ENCODE measurements at regions not wholly inside any gene's neighbourhood (a gene's known extent, or its start where the extent isn't known, plus 50 kb on each side); places are given as distances from the start of the nearest gene placed in this dataset.
"Not testable (repeated sequence)": the region's sequence is repeated elsewhere in the genome, so short reads cannot be mapped to it uniquely, and the experiment has no call there.

GRCh38 chr16:54879681-54880080 is 51.0 kb upstream of the IRX5 start:
- no peak overlapping the region for H3K27ac ChIP-seq
- no peak for DNase-seq (ENCODE audit: low read depth, low spot score)

- H3K27ac ChIP-seq, result no peak overlapping the region
- DNase-seq (ENCODE audit: low read depth, low spot score), result no peak
These were observed 52.4 kb upstream of the IRX5 start for GRCh38 chr16:54878301-54878700.

GRCh38 chr16:54875443-54875842 is 55.2 kb upstream of the IRX5 start:
- DNase-seq (ENCODE audit: low read depth, low spot score), result no peak
- H3K27ac ChIP-seq, result no peak overlapping the region

GRCh38 chr16:54873716-54874373 is 56.8 kb upstream of the IRX5 start:
- not testable (repeated sequence) for H3K27ac ChIP-seq; DNase-seq (ENCODE audit: low read depth, low spot score)

- no peak overlapping the region for H3K27ac ChIP-seq
- DNase-seq (ENCODE audit: low read depth, low spot score), result no peak
These were observed 57.6 kb upstream of the IRX5 start for GRCh38 chr16:54873071-54873470.

- DNase-seq (ENCODE audit: low read depth, low spot score), result no peak
- no peak overlapping the region for H3K27ac ChIP-seq
These were observed 60.5 kb upstream of the IRX5 start for GRCh38 chr16:54870151-54870550.

- DNase-seq (ENCODE audit: low read depth, low spot score), result no peak
- no peak overlapping the region for H3K27ac ChIP-seq
These were observed 63.3 kb upstream of the IRX5 start for GRCh38 chr16:54867302-54867832.

GRCh38 chr16:54862529-54862928 is 68.1 kb upstream of the IRX5 start:
- no peak overlapping the region for H3K27ac ChIP-seq
- DNase-seq (ENCODE audit: low read depth, low spot score), result no peak

GRCh38 chr16:54856871-54857270 is 73.8 kb upstream of the IRX5 start:
- H3K27ac ChIP-seq, result no peak overlapping the region
- no peak for DNase-seq (ENCODE audit: low read depth, low spot score)

GRCh38 chr16:54847609-54848008 is 83.1 kb upstream of the IRX5 start:
- peak overlapping the region; percentile 84 for H3K27ac ChIP-seq
- no peak for DNase-seq (ENCODE audit: low read depth, low spot score)

GRCh38 chr16:54847207-54847606 is 83.5 kb upstream of the IRX5 start:
- peak; percentile 99 for DNase-seq (ENCODE audit: low read depth, low spot score)
- peak overlapping the region; percentile 84 for H3K27ac ChIP-seq

- peak; percentile 75 for DNase-seq (ENCODE audit: low read depth, low spot score)
- peak overlapping the region; percentile 84 for H3K27ac ChIP-seq
These were observed 83.9 kb upstream of the IRX5 start for GRCh38 chr16:54846766-54847165.

GRCh38 chr16:54843424-54843750 is 87.3 kb upstream of the IRX5 start:
- no peak for DNase-seq (ENCODE audit: low read depth, low spot score)
- peak overlapping the region; percentile 37 for H3K27ac ChIP-seq

- no peak for DNase-seq (ENCODE audit: low read depth, low spot score)
These were observed 87.8 kb upstream of the IRX5 start for GRCh38 chr16:54842743-54843423.

GRCh38 chr16:54829691-54830090 is 101.0 kb upstream of the IRX5 start:
- DNase-seq (ENCODE audit: low read depth, low spot score), result no peak
- H3K27ac ChIP-seq, result no peak overlapping the region

More at GRCh38 chr16:54842743-54843423, 87.8 kb upstream of the IRX5 start:
- H3K27ac ChIP-seq, result peak overlapping the region; percentile 37

- DNase-seq (ENCODE audit: low read depth, low spot score), result no peak
- peak overlapping the region; percentile 67 for H3K27ac ChIP-seq
These were observed 107.8 kb upstream of the IRX5 start for GRCh38 chr16:54822892-54823291.

GRCh38 chr16:54822492-54822891 is 108.2 kb upstream of the IRX5 start:
- peak overlapping the region; percentile 67 for H3K27ac ChIP-seq
- DNase-seq (ENCODE audit: low read depth, low spot score), result peak; percentile 37

- DNase-seq (ENCODE audit: low read depth, low spot score), result no peak
- peak overlapping the region; percentile 67 for H3K27ac ChIP-seq
These were observed 108.9 kb upstream of the IRX5 start for GRCh38 chr16:54821731-54822130.

GRCh38 chr16:54817940-54818574 is 112.6 kb upstream of the IRX5 start:
- no peak overlapping the region for H3K27ac ChIP-seq
- DNase-seq (ENCODE audit: low read depth, low spot score), result no peak

- no peak overlapping the region for H3K27ac ChIP-seq
- no peak for DNase-seq (ENCODE audit: low read depth, low spot score)
These were observed 113.2 kb upstream of the IRX5 start for GRCh38 chr16:54817432-54817831.

GRCh38 chr16:54816471-54816870 is 114.2 kb upstream of the IRX5 start:
- no peak for DNase-seq (ENCODE audit: low read depth, low spot score)
- no peak overlapping the region for H3K27ac ChIP-seq

Data from epithelial cell of prostate (primary cell).